GM21619 (cell line): ENCODE measurements at regions not wholly inside any gene's neighbourhood (a gene's known extent, or its start where the extent isn't known, plus 50 kb on each side); places are given as distances from the start of the nearest gene placed in this dataset.
A peak's percentile ranks its signal among the peaks of the same experiment; 100 is the strongest.
"Not testable (repeated sequence)": the region's sequence is repeated elsewhere in the genome, so short reads cannot be mapped to it uniquely, and the experiment has no call there.

Experiments used
- ATAC-seq: cut with Tn5 transposase; IDR thresholded peaks from one replicate; pipeline ENCODE4 v1.9.1; 2021; ENCODE audit not compliant: unreplicated experiment

DNA sequence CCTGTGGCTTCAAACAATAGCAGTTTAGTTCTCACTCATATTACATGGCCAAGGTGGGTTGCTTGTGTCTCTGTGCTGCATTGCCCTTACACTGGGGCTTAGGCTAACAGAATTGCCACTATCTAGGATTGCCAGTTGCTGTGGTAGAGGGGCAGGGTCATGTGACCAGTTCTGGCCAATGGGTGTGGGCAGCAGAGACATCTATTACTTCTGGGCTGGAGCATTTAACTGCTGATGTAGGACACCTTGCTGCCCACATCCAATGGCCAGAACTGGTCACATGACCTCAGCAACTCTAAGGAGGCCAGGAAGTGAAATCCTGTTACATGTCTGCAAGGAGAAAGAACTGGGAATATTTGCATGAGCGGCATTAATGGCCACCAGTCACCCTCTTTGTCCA lies 199.3 kb downstream of the C9orf152 start:
- ATAC-seq = no peak

DNA sequence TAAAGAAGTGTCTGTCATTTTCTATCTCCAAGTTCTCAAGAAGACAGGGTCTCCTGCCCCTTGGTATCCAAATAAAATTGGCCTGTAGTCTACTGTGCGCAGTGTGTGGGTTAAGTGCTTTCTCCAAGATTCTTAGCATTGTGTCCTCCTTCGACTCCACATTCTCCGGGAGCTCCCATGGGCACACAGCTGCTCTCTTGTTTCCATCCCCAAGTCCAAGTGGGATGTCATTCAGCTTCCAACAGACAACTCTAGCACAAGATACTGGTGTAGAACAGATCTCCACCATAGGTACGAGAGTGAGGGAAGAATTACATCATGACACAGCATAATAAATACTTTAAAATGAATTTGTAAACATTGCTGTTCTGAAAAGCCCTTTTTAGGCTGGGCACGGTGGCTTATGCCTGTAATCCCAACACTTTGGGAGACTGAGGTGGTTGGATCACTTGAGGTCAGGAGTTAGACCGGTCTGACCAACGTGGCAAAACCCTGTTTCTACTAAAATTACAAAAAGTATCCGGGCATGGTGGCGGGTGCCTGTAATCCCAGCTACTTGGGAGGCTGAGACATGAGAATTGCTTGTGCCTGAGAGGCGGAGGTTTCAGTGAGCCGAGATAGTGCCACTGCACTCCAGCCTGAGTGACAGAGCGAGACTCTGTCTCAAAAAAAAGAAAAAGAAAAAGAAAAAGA lies 196.2 kb downstream of the C9orf152 start:
- no peak for ATAC-seq

DNA sequence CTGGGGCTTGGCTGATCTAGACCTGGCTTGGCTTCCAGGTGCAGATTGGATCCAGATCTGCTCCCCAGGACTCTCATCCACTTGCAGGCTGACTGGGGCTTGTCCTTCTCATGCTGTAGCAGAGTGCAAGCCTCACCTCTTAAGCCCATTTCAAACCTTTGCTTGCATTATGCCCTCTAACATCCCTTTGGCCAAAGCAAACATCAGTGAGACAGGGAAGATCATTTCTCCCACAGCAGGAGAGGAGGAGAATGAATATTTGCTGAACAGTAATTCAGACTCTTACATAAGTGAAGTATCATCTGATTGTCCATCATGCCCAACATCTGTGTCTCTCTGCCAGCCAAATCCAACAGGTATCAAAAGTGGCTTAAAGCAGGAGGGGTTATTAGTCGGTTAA lies 194.9 kb downstream of the C9orf152 start:
- no peak for ATAC-seq

DNA sequence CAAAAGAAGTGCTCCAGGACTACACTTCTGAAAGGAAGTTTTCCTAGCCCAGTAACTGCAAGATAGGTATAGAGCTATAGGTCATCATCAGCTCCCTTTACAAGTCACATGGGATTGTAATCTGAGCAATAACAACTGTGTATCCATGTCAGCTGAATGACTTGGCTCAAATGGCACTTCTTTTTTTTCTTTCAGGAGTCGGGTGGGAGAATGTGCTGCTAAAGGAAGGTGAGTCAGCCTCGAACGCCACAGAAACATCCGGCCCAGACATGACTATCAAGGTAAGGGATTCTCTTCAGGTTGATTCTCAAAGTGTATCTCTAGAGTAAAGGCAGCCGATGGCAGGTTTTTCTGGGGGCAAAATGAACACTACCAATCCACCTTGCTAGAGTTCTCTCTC lies 192.2 kb downstream of the C9orf152 start:
- no peak for ATAC-seq

DNA sequence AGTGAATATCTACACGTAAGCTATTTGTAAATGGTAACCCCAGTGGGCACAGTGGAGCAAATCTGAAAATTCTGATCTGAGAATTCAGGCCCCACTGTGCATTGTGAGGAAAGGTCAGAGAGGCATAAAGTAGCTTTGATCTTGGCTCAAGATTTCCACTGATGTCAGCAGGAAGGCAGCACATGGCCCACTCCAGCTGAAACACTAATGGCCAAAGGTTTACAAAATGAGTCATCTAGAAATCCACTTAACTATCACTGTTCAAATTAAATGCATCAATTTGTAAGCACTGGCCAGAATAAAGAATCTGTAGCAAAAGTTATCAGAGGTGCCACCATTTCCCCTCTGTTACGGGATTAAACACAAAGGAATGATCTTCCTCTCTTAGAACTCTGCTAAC lies 191.6 kb downstream of the C9orf152 start:
- no peak for ATAC-seq

DNA sequence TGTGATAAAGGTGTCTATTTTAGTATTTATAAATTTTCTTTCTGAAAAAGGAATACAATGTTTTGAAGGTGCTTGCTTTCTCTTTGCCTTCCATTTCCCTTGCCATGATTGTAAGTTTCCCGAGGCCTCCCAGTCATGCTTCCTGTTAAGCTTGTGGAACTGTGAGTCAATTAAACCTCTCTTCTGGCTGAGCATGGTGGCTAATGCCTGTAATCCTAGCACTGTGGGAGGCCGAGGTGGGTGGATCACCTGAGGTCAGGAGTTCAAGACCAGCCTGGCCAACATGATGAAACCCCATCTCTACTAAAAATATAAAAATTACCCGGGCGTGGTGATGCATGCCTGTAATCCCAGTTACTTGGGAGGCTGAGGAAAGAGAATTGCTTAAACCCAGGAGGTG lies 187.7 kb downstream of the C9orf152 start:
- not testable (repeated sequence) for ATAC-seq

DNA sequence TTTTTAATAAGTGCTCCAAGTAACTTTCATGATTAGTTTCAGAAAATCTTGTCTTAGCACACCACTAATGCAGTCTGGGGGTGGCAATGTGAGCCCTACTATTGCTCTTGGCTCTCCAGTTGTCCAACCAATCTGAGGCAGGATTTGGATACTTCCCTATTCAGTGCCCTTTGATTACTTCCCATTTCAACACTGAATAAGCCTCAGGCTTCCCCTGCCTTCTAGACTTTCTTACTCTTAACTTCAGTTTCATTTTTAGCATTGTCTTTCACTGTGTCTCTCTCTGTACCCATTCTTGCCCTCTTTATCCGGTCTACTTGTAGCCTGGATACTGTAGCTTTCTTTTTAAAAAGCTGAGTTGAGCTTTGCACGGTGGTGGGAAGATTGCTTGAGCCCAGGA lies 186.1 kb downstream of the C9orf152 start:
- peak; percentile 97 for ATAC-seq

DNA sequence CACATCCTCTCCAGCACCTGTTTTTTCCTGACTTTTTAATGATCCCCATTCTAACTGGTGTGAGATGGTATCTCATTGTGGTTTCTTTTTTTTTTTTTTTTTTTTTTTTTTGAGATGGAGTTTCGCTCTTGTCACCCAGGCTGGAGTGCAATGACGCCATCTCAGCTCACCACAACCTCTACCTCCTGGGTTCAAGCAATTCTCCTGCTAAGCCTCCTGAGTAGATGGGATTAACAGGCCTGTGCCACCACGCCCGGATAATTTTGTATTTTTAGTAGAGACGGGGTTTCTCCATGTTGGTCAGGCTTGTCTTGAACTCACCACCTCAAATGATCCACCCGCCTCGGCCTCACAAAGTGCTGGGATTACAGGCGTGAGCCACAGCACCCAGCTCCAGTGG lies 184.7 kb downstream of the C9orf152 start:
- not testable (repeated sequence) for ATAC-seq

DNA sequence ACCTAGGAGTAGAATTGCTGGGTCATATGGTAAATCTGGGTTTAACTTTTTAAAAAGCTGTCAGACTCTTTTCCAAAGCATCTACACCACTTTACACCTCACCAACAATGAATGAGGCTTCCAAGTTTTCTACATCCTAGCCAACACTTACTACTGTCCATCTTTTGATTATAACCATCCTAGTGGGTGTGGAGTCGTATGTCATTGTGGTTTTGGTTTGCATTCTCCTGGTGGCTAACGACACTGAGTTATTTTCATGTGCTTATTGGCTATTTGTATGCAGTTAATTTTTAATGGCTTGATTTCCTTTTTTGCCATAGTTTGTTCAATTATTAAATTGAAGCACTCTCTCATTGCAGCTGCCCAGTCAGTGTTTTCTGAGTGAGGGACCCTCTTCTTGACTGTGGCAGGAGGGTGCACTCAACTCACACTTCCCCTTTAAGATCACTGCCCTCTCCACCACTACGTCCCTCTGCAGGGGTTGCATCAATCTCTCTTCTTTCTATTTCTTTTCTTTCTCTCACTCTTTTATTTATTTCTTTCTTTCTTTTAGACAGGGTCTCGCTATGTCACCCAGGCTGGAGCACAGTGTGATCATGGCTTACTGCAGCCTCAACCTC lies 182.3 kb downstream of the C9orf152 start:
- ATAC-seq = no peak

DNA sequence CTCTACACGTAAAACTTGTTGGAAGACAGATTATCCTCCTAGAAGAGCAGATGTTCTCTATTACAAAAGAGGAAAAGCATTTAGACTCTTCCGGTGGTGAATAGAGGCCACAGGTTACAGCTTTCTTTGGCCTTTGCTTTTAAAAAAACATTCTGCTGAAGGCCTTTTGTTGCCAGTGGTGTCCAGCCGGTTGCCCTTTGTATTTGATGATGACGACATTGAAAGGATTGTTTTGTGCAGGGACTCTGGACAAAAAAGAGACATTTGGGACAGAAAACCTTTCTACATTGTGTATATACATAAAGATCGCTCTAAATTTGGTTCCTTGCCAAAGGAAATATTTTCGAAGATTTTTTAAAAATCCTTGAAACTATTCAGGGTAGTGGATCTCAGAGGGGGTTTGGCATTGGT lies 180.3 kb downstream of the C9orf152 start:
- ATAC-seq = no peak

DNA sequence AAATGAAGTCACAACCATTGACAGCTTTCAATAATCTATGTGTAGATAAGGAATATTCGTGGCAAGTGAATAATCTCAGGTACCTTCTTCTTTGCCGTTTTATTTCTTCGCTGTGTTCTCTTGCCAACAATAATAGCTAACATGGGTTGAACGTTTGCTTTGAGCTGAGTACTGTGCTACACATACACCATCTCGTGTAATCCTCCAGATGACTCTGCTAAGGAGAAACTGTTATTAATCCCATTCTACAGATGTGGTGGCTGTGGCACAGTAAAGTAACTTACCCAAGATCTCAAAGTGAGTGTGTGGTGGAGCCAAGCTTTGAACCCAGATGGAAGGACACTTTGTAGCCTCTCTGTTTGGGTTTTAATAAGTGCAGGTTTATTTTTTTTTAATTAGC lies 179.7 kb downstream of the C9orf152 start:
- ATAC-seq = no peak

DNA sequence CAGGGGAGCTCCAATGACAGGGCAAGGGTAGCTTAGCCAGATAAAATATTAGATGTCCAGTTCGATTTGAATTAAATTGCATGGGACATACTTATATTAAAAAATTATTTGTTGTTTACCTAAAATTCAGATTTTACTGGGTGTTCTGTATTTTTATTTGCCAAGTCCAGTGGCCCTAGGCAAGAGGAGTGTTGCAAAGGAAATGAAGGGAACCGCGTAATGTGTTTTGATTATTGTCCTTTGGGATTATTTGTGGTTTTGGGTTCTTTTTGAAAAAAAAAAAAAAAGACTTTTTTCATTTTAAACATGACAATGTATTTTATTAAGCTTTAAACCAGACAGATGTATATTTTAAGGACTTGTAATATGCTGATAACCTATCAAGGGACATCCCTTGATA lies 179.3 kb downstream of the C9orf152 start:
- ATAC-seq = no peak

DNA sequence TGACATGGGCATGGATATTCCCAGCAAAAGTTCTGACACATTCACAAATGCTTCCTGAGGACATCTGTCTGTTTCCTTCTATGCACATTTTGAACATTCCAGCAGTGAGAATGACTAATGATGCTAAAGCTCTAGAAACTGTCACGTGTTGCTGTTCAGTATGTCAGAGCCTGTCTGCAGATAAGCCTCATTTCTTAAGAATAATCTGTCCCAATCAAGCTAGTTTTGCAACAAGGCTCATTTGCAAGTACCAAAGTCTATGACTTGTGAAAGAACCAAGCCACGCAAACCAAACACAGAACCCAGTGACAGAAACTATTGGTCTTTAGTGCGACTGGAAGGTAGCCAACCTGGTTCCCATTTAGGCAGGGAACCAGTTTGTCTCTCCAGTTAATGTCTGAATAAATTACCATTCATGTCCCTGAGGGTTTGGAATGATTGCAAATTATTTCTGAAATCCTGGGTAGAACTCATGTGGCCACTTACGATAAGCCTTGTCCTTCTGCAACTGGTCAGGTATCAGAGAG lies 178.5 kb downstream of the C9orf152 start:
- no peak for ATAC-seq

DNA sequence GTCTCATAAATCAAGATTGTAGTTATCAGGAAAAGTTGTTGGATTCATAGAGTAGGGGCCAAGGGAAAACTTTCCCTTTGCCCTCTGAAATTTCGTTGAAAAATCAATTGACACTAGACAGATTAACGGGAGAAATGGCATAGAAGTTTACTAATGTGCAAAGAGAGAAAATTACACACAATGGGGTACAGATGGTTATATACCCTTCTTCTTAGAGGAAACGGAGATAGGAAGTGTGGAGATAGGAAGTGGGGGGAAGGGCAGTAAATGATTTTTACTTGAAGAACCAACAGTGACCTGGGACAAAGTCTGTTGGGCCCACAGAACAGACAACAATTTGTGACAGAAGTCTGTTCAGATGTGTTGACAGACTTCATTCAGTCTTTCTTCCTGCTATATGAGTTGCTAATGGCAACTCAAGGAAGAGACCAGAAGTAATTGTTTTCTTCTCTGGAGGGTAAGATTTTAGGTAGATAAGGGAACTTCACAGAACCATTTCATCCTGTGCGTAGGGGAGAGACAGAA lies 177.9 kb downstream of the C9orf152 start:
- no peak for ATAC-seq

DNA sequence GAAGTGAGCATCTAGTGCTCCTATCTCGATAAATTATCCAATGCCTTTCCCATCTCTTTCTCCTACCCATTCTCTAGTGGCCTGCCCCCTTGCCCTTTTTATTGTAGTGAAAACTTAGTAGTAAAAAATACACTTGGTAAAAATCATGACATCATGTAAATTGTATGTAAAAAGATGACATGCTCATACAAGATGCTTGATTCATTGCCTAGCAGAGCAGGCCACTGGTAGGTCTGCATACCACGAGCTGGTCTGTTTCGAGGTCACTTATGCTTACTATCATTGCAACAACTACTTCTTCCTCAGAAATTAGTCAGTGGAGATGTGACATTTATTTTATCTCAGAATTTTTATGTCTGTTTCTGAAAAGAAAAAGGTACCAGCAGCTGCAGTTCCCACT lies 177.3 kb downstream of the C9orf152 start:
- no peak for ATAC-seq

DNA sequence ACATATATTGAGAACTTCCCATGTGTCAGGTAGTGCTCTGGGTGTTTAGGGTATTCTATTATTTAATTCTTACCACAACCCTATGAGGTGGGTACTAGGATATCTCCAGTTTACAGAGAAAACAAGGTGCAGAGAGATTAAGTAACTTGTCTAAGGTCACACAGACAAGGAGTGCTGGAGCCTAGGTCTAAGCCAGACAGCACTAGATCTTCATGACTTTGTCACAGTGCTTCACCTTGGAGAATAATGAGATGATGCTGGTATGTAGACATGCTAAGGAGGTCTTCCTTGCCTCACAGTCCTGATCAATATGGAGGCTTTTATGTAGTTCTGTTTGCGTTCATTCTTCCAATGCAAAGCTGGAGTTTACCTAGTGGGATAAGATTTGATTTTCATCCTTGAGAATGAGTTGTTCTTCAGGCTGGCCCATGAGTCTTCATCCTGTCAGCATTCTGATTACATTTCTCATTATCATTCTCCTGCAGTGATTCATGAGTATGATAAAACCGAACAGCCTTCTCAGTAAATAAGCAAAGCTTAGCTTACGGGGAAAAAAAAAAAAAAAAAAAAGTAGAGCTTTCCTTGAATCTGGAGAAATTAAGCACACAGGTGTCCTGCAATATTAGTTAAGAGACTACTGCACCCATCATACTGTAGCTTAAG lies 176.3 kb downstream of the C9orf152 start:
- ATAC-seq = no peak

DNA sequence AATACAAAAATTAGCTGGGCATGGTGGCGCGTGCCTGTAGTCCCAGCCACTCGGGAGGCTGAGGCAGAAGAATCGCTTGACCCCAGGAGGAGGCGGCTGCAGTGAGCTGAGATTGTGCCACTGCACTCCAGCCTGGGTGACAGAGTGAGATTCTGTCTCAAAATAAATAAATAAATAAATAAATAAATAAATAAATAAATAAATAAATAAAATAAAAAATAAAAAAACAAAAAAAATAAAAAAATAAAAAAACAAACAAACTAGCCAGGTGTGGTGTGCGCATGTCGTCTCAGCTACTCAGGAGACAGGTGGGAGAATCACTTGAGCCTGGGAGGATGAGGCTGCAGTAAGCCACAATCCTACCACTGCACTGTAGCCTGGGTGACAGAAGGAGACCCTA lies 175.4 kb downstream of the C9orf152 start:
- not testable (repeated sequence) for ATAC-seq

DNA sequence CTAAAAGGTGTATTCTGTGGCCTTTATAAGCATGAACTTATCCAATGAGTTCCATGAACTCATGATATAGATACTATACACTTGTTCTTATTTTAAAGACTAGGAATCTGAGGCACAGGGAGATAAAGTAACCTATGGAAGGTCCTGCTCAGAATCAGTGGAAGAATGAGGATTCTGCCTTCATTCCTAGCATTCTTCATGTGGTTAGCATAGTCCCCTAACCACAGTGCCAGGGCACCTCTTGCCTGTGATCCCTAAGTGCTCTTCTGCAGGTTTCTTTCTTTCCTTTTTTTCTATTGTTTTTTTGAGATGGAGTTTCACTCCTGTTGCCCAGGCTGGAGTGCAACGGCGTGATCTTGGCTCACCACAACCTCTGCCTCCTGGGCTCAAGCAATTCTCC lies 174.1 kb downstream of the C9orf152 start:
- ATAC-seq = no peak

DNA sequence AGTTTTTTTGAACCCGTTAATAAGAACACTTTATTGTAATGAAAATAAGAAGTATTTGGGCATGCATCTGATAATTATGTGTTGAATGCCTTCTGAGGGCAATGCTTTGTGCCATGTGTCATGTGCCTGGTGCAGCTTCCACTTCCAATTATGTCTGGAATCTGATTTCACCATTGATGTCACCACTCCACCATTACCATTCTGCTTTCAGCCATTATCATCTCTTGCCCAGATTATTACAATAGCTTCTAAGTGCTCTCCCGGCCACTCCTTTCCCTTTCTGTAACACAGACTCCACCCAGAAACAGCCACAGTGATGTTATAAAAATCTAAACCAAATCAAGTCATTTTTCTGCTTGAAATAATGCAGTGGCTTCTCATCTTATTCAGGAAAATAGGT lies 171.7 kb downstream of the C9orf152 start:
- ATAC-seq = no peak

DNA sequence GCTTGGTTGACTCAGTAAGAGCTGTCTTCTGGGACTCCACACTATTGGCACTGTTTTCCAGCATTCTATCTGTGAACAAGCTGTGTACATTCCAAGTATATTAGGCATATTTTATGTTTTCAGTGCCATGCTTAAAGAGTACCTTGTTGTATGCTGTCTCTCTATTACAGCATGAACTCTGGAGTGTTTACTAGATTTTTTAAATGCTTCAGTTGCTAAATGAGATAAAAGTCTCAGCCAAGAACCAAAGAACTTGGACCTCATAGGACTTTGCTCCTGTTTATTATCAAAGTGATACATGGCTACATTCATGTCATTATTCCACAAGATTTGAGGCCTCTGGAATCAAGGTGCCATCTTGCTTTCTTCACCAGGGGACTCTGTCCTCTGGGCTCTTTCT lies 167.2 kb downstream of the C9orf152 start:
- no peak for ATAC-seq

DNA sequence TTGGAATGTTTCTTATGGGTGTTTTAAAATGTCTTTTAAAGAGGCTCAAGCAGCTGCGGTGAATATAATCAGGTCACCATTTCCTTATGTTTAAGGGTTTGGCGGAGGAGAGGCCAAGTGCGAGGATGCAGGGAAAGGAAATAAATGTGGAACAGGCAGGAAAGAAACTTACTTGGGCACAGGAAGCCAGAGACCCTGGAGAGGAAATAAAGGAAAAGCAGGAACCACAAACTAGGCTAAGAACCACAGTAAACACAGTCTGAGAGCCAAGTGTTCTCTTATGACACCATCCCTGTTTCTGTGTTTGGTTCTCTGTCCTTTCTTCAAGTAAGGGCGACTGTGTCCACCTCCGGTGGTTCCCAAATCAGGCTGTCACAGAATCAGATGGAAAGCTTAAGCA lies 166.5 kb downstream of the C9orf152 start:
- no peak for ATAC-seq
